ENCODE measurements at regions not wholly inside any gene's neighbourhood (a gene's known extent, or its start where the extent isn't known, plus 50 kb on each side); places are given as distances from the start of the nearest gene placed in this dataset.

- H3K36me3 ChIP-seq (ENCODE audit: control insufficient read depth, insufficient read depth, low read length), result no peaks in the 10 kb centered on the region
- H3K9me3 ChIP-seq (ENCODE audit: control insufficient read depth, low read length), result no peaks in the 10 kb centered on the region
- H3K36me3 Mint-ChIP-seq (ENCODE audit: low read depth), result no peaks in the 10 kb centered on the region
- no peak for DNase-seq
- H3K4me1 ChIP-seq (ENCODE audit: control insufficient read depth, insufficient read depth, low read length), result no peaks in the 10 kb centered on the region
- no peaks in the 10 kb centered on the region for H3K27me3 ChIP-seq (ENCODE audit: control insufficient read depth, insufficient read depth, low read length, poor library complexity, severe bottlenecking)
- H3K27me3 Mint-ChIP-seq (ENCODE audit: insufficient read depth), result peaks cover 9% of the 10 kb centered on the region
- no peaks in the 10 kb centered on the region for H3K4me1 Mint-ChIP-seq
- no peak overlapping the region for H3K27ac Mint-ChIP-seq
- TF ChIP-seq CTCF (conservative IDR thresholded peaks at IDR 0.05), result no peak
- H3K9ac ChIP-seq (ENCODE audit: extremely low read depth, low read length, poor library complexity, severe bottlenecking), result no peak overlapping the region
- WGBS, 2 experiments (ENCODE audit: insufficient coverage in 1 of 2, insufficient read length in 1 of 2), result 90 to 100% methylated on average over 1 of the region's 1 CpG
- H3K9me3 Mint-ChIP-seq, result no peaks in the 10 kb centered on the region
- no peak overlapping the region for H3K4me3 ChIP-seq (ENCODE audit: low read length)
- no peak overlapping the region for H3K27ac ChIP-seq (ENCODE audit: low read depth, low read length)
- no peak overlapping the region for H3K4me3 Mint-ChIP-seq
Observed at GRCh38 chr22:34255042-34255441, 334.8 kb upstream of the LARGE1 start.

- no peaks in the 10 kb centered on the region for H3K9me3 ChIP-seq (ENCODE audit: control insufficient read depth, low read length)
- TF ChIP-seq CTCF (conservative IDR thresholded peaks at IDR 0.05), result no peak
- no peaks in the 10 kb centered on the region for H3K36me3 ChIP-seq (ENCODE audit: control insufficient read depth, insufficient read depth, low read length)
- H3K36me3 Mint-ChIP-seq (ENCODE audit: low read depth), result no peaks in the 10 kb centered on the region
- WGBS, 2 experiments (ENCODE audit: insufficient coverage in 1 of 2, insufficient read length in 1 of 2), result 17 to 38% methylated on average over 1 of the region's 1 CpG
- no peak overlapping the region for H3K27ac Mint-ChIP-seq
- DNase-seq, result no peak
- H3K4me3 ChIP-seq (ENCODE audit: low read length), result no peak overlapping the region
- H3K27ac ChIP-seq (ENCODE audit: low read depth, low read length), result no peak overlapping the region
- no peaks in the 10 kb centered on the region for H3K9me3 Mint-ChIP-seq
- no peak overlapping the region for H3K9ac ChIP-seq (ENCODE audit: extremely low read depth, low read length, poor library complexity, severe bottlenecking)
- peaks cover 63% of the 10 kb centered on the region for H3K27me3 ChIP-seq (ENCODE audit: control insufficient read depth, insufficient read depth, low read length, poor library complexity, severe bottlenecking)
- no peak overlapping the region for H3K4me3 Mint-ChIP-seq
- H3K4me1 ChIP-seq (ENCODE audit: control insufficient read depth, insufficient read depth, low read length), result peaks cover 5% of the 10 kb centered on the region
- peaks cover 56% of the 10 kb centered on the region for H3K27me3 Mint-ChIP-seq (ENCODE audit: insufficient read depth)
- peaks cover 17% of the 10 kb centered on the region for H3K4me1 Mint-ChIP-seq
Observed at GRCh38 chr22:34278121-34278520, 357.8 kb upstream of the LARGE1 start.

- H3K4me3 ChIP-seq (ENCODE audit: low read length), result no peak overlapping the region
- H3K36me3 ChIP-seq (ENCODE audit: control insufficient read depth, insufficient read depth, low read length), result no peaks in the 10 kb centered on the region
- no peaks in the 10 kb centered on the region for H3K9me3 Mint-ChIP-seq
- peaks cover 69% of the 10 kb centered on the region for H3K27me3 Mint-ChIP-seq (ENCODE audit: insufficient read depth)
- DNase-seq, result no peak
- no peak overlapping the region for H3K27ac Mint-ChIP-seq
- H3K4me3 Mint-ChIP-seq, result no peak overlapping the region
- H3K27ac ChIP-seq (ENCODE audit: low read depth, low read length), result no peak overlapping the region
- no peak for TF ChIP-seq CTCF (conservative IDR thresholded peaks at IDR 0.05)
- no peaks in the 10 kb centered on the region for H3K36me3 Mint-ChIP-seq (ENCODE audit: low read depth)
- H3K9ac ChIP-seq (ENCODE audit: extremely low read depth, low read length, poor library complexity, severe bottlenecking), result no peak overlapping the region
- H3K27me3 ChIP-seq (ENCODE audit: control insufficient read depth, insufficient read depth, low read length, poor library complexity, severe bottlenecking), result peaks cover 76% of the 10 kb centered on the region
- H3K4me1 Mint-ChIP-seq, result peaks cover 31% of the 10 kb centered on the region
- H3K4me1 ChIP-seq (ENCODE audit: control insufficient read depth, insufficient read depth, low read length), result peaks cover 13% of the 10 kb centered on the region
- whole genome bisulfite sequencing, 2 experiments (ENCODE audit: insufficient coverage in 1 of 2, insufficient read length in 1 of 2), result 67 to 93% methylated on average over 1 to 3 of the region's 3 CpGs
- H3K9me3 ChIP-seq (ENCODE audit: control insufficient read depth, low read length), result no peaks in the 10 kb centered on the region
Observed at GRCh38 chr22:34281738-34282137, 361.5 kb upstream of the LARGE1 start.
